ENCODE measurements at regions not wholly inside any gene's neighbourhood (a gene's known extent, or its start where the extent isn't known, plus 50 kb on each side); places are given as distances from the start of the nearest gene placed in this dataset.

DNA sequence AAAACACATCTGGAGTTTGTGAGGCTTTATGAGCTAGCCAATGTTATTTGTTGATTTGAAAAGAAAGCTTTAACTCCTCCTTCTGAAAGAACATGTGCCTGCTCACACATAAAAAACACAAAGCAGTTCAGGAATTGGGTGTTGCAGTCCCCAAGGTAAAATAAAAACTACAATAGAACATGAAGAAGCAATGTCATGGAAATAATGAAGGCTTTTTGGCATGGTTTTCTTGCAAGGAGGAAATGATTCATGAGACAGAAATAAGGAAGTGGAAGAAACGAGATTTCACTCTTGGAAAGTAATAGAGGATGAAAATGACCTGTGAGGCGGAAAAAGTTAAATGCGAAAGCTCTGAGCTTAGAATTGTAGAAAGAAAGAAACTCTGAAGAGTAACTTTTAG lies 81.1 kb downstream of the TRIB2 start:
- TF ChIP-seq, protein P1, sequence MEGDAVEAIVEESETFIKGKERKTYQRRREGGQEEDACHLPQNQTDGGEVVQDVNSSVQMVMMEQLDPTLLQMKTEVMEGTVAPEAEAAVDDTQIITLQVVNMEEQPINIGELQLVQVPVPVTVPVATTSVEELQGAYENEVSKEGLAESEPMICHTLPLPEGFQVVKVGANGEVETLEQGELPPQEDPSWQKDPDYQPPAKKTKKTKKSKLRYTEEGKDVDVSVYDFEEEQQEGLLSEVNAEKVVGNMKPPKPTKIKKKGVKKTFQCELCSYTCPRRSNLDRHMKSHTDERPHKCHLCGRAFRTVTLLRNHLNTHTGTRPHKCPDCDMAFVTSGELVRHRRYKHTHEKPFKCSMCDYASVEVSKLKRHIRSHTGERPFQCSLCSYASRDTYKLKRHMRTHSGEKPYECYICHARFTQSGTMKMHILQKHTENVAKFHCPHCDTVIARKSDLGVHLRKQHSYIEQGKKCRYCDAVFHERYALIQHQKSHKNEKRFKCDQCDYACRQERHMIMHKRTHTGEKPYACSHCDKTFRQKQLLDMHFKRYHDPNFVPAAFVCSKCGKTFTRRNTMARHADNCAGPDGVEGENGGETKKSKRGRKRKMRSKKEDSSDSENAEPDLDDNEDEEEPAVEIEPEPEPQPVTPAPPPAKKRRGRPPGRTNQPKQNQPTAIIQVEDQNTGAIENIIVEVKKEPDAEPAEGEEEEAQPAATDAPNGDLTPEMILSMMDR (IDR thresholded peaks at IDR 0.05 in 4 of 5, conservative IDR thresholded peaks at IDR 0.05 in 1 of 5) = no peak
- no peak for TF ChIP-seq POLR2A (IDR thresholded peaks at IDR 0.05)

Data from gastrocnemius medialis (tissue), 4 donors.